ENCODE measurements at regions not wholly inside any gene's neighbourhood (a gene's known extent, or its start where the extent isn't known, plus 50 kb on each side); places are given as distances from the start of the nearest gene placed in this dataset.

DNA sequence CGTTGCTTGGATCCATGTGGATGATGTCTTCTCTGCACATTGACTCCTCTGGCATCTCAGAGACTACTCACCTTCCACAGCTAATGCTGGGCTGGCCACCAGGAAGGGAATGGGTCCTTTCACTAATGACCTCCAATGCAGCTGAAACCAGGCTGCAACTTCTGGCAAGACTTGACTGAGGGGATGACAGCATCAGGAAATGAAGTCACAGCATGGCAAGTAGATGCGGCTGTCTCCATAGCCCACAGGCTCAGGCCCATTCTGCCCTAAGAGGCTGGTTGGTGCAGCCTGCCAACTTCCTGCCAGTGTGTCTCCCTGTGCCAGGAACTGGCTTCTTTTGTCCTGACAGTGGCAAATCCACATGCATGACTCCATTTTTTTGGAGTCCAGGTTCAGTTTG lies 467.3 kb downstream of the TSHZ3 start:
- Histone ChIP-seq H3K79me2 (ENCODE audit: insufficient read depth, low read length) (no peaks in the 10 kb centered on the region), H2BK5ac (ENCODE audit: insufficient read length, low read length) (no peak overlapping the region), H3T11ph (ENCODE audit: low read length) (no peak overlapping the region), H3K27me3 (ENCODE audit: insufficient read depth, low read length) (no peaks in the 10 kb centered on the region), H2AK5ac (ENCODE audit: insufficient read length, low read length) (no peak overlapping the region), H4K8ac (replicated peaks; ENCODE audit: insufficient read length, low read depth, low read length) (no peak overlapping the region), H2BK15ac (ENCODE audit: low read depth, low read length) (no peak overlapping the region), H3K4me2 (ENCODE audit: insufficient read depth, insufficient read length, low read length) (no peak overlapping the region), H3K4me1 (ENCODE audit: insufficient read depth, low read length) (no peaks in the 10 kb centered on the region), H4K5ac (ENCODE audit: insufficient read length, low read depth, low read length) (no peak overlapping the region), H3K79me1 (ENCODE audit: insufficient read depth, low read depth, low read length, poor library complexity, severe bottlenecking) (no peaks in the 10 kb centered on the region), H4K91ac (ENCODE audit: insufficient read length, low read depth, low read length) (no peak overlapping the region), H3K18ac (ENCODE audit: insufficient read length, low read depth, low read length) (no peak overlapping the region), H3K27ac (ENCODE audit: insufficient read length, low read depth, low read length) (no peak overlapping the region), H3K9me3 (ENCODE audit: control insufficient read depth, low read depth, low read length) (no peaks in the 10 kb centered on the region), H2BK20ac (ENCODE audit: low read depth, low read length, poor library complexity, severe bottlenecking) (no peak overlapping the region), H3K9ac (ENCODE audit: extremely low read depth, insufficient read length, low read length) (no peak overlapping the region), H3K14ac (ENCODE audit: insufficient read depth, low read length) (no peak overlapping the region), H3K23me2 (ENCODE audit: insufficient read length, low read depth, low read length, poor library complexity, severe bottlenecking) (no peaks in the 10 kb centered on the region), H4K20me1 (ENCODE audit: control insufficient read depth, insufficient read depth, insufficient read length) (no peaks in the 10 kb centered on the region), H3K4ac (ENCODE audit: low read depth, low read length) (no peak overlapping the region), H3K23ac (ENCODE audit: insufficient read length, low read depth, low read length) (no peak overlapping the region), H2AFZ (ENCODE audit: low read length) (no peak overlapping the region), H2BK12ac (ENCODE audit: insufficient read length, low read depth, low read length) (no peak overlapping the region), H2BK120ac (ENCODE audit: low read depth, low read length, poor library complexity, severe bottlenecking) (no peak overlapping the region), H3K56ac (ENCODE audit: insufficient read length, low read depth, low read length) (no peak overlapping the region)
- WGBS (ENCODE audit: extremely low coverage, insufficient read length, low lambda C conversion rate) = no CpG with 5 or more reads among the region's 2 CpGs
- H3K36me3 Mint-ChIP-seq (ENCODE audit: insufficient read depth in 1 of 3, low read depth in 3 of 3) = no peaks in the 10 kb centered on the region; a peak in 1 of 7 replicates
- peaks cover 2 to 3% of the 10 kb centered on the region in 2 experiments; a peak in 3 of 4 replicates for H3K4me1 Mint-ChIP-seq
- no peak for TF ChIP-seq CTCF (conservative IDR thresholded peaks at IDR 0.05)
- peak; percentile 6 for DNase-seq
- H3K4me3 Mint-ChIP-seq = no peak overlapping the region
- H3K27me3 Mint-ChIP-seq (ENCODE audit: low read depth) = peaks cover 3% of the 10 kb centered on the region; the same call in 1 of the 2 replicates
- no peaks in the 10 kb centered on the region; a peak in 1 of 5 replicates for H3K9me3 Mint-ChIP-seq
- no peak overlapping the region for H3K27ac Mint-ChIP-seq

All from H9 (cell line).